B cell (primary cell): ENCODE measurements at regions not wholly inside any gene's neighbourhood (a gene's known extent, or its start where the extent isn't known, plus 50 kb on each side); places are given as distances from the start of the nearest gene placed in this dataset.

Experiments used
- ATAC-seq: fragments of 200-7000 bp; cut with Tn5 transposase; one replicate; pipeline ENCODE4 v1.10.0; 2021; ENCODE audit warnings: low read depth, mild to moderate bottlenecking, moderate number of reproducible peaks, moderate library complexity
- CTCF ChIA-PET: fragments of 350-600 bp; sonication (Branson Sonifier 250); formaldehyde crosslinking; loops from one replicate; lab custom pipeline; 2021; ENCODE audit warnings: antibody characterized with exemption, inconsistent platforms; lab: Charles Lee
- POLR2A ChIA-PET: fragments of 350-600 bp; sonication (Branson Sonifier 250); formaldehyde crosslinking; loops from one replicate; lab custom pipeline; 2021; ENCODE audit warnings: antibody characterized with exemption; lab: Charles Lee
- DNase-seq: peaks from one replicate; pipeline ENCODE4 v3.0.0; 2013
- H2AFZ ChIP-seq: 2 replicates; pipeline ENCODE4 v1.6.1; 2012; ENCODE audit warnings: mild to moderate bottlenecking, low read depth, low read length; ENCODE audit not compliant: insufficient read depth, poor library complexity, severe bottlenecking
- H3K27ac ChIP-seq, 2 donors: 1 replicate in 1 of 2; 2 replicates in 1 of 2; pipeline ENCODE4 v1.5.1; 2012 to 2013; ENCODE audit warnings: low read length in 2 of 2, mild to moderate bottlenecking in 2 of 2, moderate library complexity in 1 of 2
- H3K27me3 ChIP-seq, 4 experiments: fragments of 200-600 bp in 1 of 4; sonication (generic) in 1 of 4; replicated peaks in 1 of 4; 1 replicate in 2 of 4; 2 replicates in 2 of 4; pipeline versions ENCODE4 v1.6.1 to v1.7.0; 2013 to 2016; ENCODE audit warnings: low read length in 3 of 4, mild to moderate bottlenecking in 2 of 4, mixed read lengths in 1 of 4, moderate library complexity in 1 of 4; ENCODE audit not compliant: insufficient read depth in 4 of 4, control insufficient read depth in 3 of 4; ENCODE audit errors: control extremely low read depth in 1 of 4
- H3K36me3 ChIP-seq, 2 experiments: replicated peaks in 1 of 2; 1 replicate in 1 of 2; 2 replicates in 1 of 2; pipeline versions ENCODE4 v1.6.1 to v1.7.1; 2013; ENCODE audit warnings: low read length in 1 of 2; ENCODE audit not compliant: insufficient read depth in 2 of 2, control insufficient read depth in 1 of 2; ENCODE audit errors: control extremely low read depth in 1 of 2, extremely low read depth in 1 of 2
- H3K4me1 ChIP-seq, 2 donors: fragments of 200-600 bp in 1 of 2; sonication (generic) in 1 of 2; 1 replicate in 1 of 2; 2 replicates in 1 of 2; pipeline versions ENCODE4 v1.5.1 to v1.6.1; 2013 to 2017; ENCODE audit warnings: low read length in 2 of 2; ENCODE audit not compliant: control insufficient read depth in 2 of 2, insufficient read depth in 2 of 2
- H3K4me2 ChIP-seq: replicated peaks from 2 replicates; pipeline ENCODE3; 2012; ENCODE audit warnings: mild to moderate bottlenecking, low read depth, low read length; ENCODE audit not compliant: poor library complexity, severe bottlenecking
- H3K4me3 ChIP-seq, 5 experiments: fragments of 200-600 bp in 1 of 5; sonication (generic) in 1 of 5; 1 replicate in 3 of 5; 2 replicates in 2 of 5; pipeline versions ENCODE4 v1.5.1 to v1.7.0; 2011 to 2016; ENCODE audit warnings: low read length in 4 of 5, mild to moderate bottlenecking in 4 of 5, low read depth in 2 of 5, control low read depth in 1 of 5, moderate library complexity in 1 of 5; ENCODE audit not compliant: insufficient read depth in 1 of 5; ENCODE audit errors: control extremely low read depth in 1 of 5, extremely low read depth in 1 of 5
- H3K79me2 ChIP-seq: fragments of 200-600 bp; sonication (generic); one replicate; pipeline ENCODE4 v1.6.0; 2016; ENCODE audit warnings: low read length; ENCODE audit not compliant: control insufficient read depth, insufficient read depth
- H3K9ac ChIP-seq: fragments of 200-600 bp; sonication (generic); 2 replicates; pipeline ENCODE4 v1.6.1; 2017; ENCODE audit warnings: mild to moderate bottlenecking, low read length, moderate library complexity
- H3K9me3 ChIP-seq, 3 donors: one replicate each; pipeline versions ENCODE4 v1.6.1 to v1.7.1; 2013; ENCODE audit warnings: low read length in 2 of 3; ENCODE audit not compliant: control insufficient read depth in 2 of 3, insufficient read depth in 1 of 3; ENCODE audit errors: control extremely low read depth in 1 of 3
- H4K20me1 ChIP-seq: 2 replicates; pipeline ENCODE4 v1.6.0; 2012; ENCODE audit warnings: mild to moderate bottlenecking, low read length; ENCODE audit not compliant: insufficient read depth, control insufficient read depth, poor library complexity, severe bottlenecking
- H3K27ac Mint-ChIP-seq: one replicate; pipeline ENCODE4 v1.8.0; 2021; ENCODE audit warnings: mixed read lengths
- H3K27me3 Mint-ChIP-seq: one replicate; pipeline ENCODE4 v1.8.0; 2021; ENCODE audit warnings: mixed read lengths
- H3K4me1 Mint-ChIP-seq: one replicate; pipeline ENCODE4 v1.8.0; 2021; ENCODE audit warnings: mixed read lengths
- H3K4me3 Mint-ChIP-seq: one replicate; pipeline ENCODE4 v1.8.0; 2021; ENCODE audit warnings: mixed read lengths
- H3K9me3 Mint-ChIP-seq: one replicate; pipeline ENCODE4 v1.8.0; 2022; ENCODE audit warnings: mixed read lengths; ENCODE audit not compliant: insufficient read depth
- EZH2 ChIP-seq: IDR thresholded peaks from 2 replicates; pipeline ENCODE4 v1.6.1; 2012; ENCODE audit warnings: borderline replicate concordance, low read depth, mild to moderate bottlenecking, moderate library complexity, low read length; ENCODE audit not compliant: insufficient read depth, poor library complexity, severe bottlenecking
- WGBS: methylation state at CpG from one replicate; pipeline ENCODE4 v1.1.5; 2013; ENCODE audit warnings: missing lambda C conversion rate; ENCODE audit not compliant: insufficient coverage; 5-methylcytosine and 5-hydroxymethylcytosine counted together
- intact Hi-C: fragments of 100-400 bp; cut with micrococcal nuclease; formaldehyde crosslinking; loops from one replicate; pipeline ENCODE4 v1.10.0; 2022
- TF ChIP-seq, protein P1 (sequence below): fragments of 200-600 bp; IDR thresholded peaks from one replicate; pipeline ENCODE4 v1.8.0; 2022; ENCODE audit warnings: antibody characterized with exemption, mild to moderate bottlenecking

- DNase-seq = no peak
- WGBS = no CpG with 5 or more reads among the region's 3 CpGs
- no peak overlapping the region for H3K27ac Mint-ChIP-seq
- H3K36me3 ChIP-seq = no peaks in the 10 kb centered on the region
- intact Hi-C loops = no loop called here
- ATAC-seq = no peak
- no peak overlapping the region for H3K27ac ChIP-seq
- no peaks in the 10 kb centered on the region for H3K4me1 Mint-ChIP-seq
- no peaks in the 10 kb centered on the region for H3K9me3 Mint-ChIP-seq
- H3K4me3 ChIP-seq = no peak overlapping the region
- H3K9me3 ChIP-seq = no peaks in the 10 kb centered on the region
- no peak overlapping the region for H3K9ac ChIP-seq
- no peaks in the 10 kb centered on the region for H3K4me1 ChIP-seq
- ChIA-PET POLR2A (no interaction called here), CTCF (interaction anchor here (0.7 kb wide), 1 partner anchor 18 kb away, joined by 3 read pairs; no protein-coding TSS in a partner anchor)
- H3K27me3 ChIP-seq = no peaks in the 10 kb centered on the region
- no peak overlapping the region for H3K4me2 ChIP-seq
- H3K27me3 Mint-ChIP-seq = no peaks in the 10 kb centered on the region
- H3K79me2 ChIP-seq = no peaks in the 10 kb centered on the region
- H2AFZ ChIP-seq = no peak overlapping the region
- no peaks in the 10 kb centered on the region for H4K20me1 ChIP-seq
- H3K4me3 Mint-ChIP-seq = no peak overlapping the region
- TF ChIP-seq EZH2 = no peak
- TF ChIP-seq, protein P1, sequence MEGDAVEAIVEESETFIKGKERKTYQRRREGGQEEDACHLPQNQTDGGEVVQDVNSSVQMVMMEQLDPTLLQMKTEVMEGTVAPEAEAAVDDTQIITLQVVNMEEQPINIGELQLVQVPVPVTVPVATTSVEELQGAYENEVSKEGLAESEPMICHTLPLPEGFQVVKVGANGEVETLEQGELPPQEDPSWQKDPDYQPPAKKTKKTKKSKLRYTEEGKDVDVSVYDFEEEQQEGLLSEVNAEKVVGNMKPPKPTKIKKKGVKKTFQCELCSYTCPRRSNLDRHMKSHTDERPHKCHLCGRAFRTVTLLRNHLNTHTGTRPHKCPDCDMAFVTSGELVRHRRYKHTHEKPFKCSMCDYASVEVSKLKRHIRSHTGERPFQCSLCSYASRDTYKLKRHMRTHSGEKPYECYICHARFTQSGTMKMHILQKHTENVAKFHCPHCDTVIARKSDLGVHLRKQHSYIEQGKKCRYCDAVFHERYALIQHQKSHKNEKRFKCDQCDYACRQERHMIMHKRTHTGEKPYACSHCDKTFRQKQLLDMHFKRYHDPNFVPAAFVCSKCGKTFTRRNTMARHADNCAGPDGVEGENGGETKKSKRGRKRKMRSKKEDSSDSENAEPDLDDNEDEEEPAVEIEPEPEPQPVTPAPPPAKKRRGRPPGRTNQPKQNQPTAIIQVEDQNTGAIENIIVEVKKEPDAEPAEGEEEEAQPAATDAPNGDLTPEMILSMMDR = no peak
Observed at GRCh38 chr18:42310956-42311355, 355.9 kb downstream of the PIK3C3 start.

- Mint-ChIP-seq H3K27me3 (no peaks in the 10 kb centered on the region), H3K27ac (no peak overlapping the region), H3K4me1 (no peaks in the 10 kb centered on the region), H3K9me3 (no peaks in the 10 kb centered on the region), H3K4me3 (no peak overlapping the region)
- CTCF ChIA-PET = no interaction called here
- no peak overlapping the region for H3K9ac ChIP-seq
- POLR2A ChIA-PET = no interaction called here
- H3K79me2 ChIP-seq = no peaks in the 10 kb centered on the region
- no peaks in the 10 kb centered on the region for H3K27me3 ChIP-seq
- no peak for TF ChIP-seq EZH2
- TF ChIP-seq, protein P1 = no peak
- no peaks in the 10 kb centered on the region for H3K36me3 ChIP-seq
- intact Hi-C loops = no loop called here
- H4K20me1 ChIP-seq = no peaks in the 10 kb centered on the region
- H3K4me3 ChIP-seq = no peak overlapping the region
- WGBS = 100% methylated on average over 1 of the region's 1 CpG
- H2AFZ ChIP-seq = no peak overlapping the region
- DNase-seq (no peak), ATAC-seq (no peak)
- no peaks in the 10 kb centered on the region for H3K9me3 ChIP-seq
- H3K27ac ChIP-seq = no peak overlapping the region
- no peak overlapping the region for H3K4me2 ChIP-seq
- no peaks in the 10 kb centered on the region for H3K4me1 ChIP-seq
Observed at GRCh38 chr18:42326752-42327151, 371.7 kb downstream of the PIK3C3 start.
